ENCODE measurements at regions not wholly inside any gene's neighbourhood (a gene's known extent, or its start where the extent isn't known, plus 50 kb on each side); places are given as distances from the start of the nearest gene placed in this dataset.

DNA sequence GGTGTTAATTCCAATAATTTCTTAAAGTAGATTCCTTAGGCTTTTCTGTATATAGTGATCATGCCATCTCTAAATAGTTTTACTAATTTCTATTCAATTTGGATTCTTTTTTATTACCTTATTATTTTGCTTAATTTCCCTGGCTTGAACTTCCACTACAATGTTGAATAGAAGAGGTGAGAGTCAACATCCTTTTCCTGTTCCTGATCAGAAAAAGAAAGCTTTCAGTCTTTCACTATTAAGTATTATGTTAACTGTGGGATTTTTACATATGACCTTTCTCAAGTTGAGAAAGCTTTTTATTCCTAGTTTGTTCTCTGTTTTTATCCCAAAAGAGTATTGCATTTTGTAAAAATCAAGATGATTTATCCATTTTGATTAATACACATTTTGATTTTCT lies 574.5 kb upstream of the TLE4 start:
- no peak for TF ChIP-seq EZH2 (IDR thresholded peaks at IDR 0.05; ENCODE audit: borderline replicate concordance, low read depth, low read length, poor library complexity, severe bottlenecking)
- TF ChIP-seq, protein P1, sequence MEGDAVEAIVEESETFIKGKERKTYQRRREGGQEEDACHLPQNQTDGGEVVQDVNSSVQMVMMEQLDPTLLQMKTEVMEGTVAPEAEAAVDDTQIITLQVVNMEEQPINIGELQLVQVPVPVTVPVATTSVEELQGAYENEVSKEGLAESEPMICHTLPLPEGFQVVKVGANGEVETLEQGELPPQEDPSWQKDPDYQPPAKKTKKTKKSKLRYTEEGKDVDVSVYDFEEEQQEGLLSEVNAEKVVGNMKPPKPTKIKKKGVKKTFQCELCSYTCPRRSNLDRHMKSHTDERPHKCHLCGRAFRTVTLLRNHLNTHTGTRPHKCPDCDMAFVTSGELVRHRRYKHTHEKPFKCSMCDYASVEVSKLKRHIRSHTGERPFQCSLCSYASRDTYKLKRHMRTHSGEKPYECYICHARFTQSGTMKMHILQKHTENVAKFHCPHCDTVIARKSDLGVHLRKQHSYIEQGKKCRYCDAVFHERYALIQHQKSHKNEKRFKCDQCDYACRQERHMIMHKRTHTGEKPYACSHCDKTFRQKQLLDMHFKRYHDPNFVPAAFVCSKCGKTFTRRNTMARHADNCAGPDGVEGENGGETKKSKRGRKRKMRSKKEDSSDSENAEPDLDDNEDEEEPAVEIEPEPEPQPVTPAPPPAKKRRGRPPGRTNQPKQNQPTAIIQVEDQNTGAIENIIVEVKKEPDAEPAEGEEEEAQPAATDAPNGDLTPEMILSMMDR (conservative IDR thresholded peaks at IDR 0.05; ENCODE audit: low read depth, low read length): no peak

Measured in A673 (cell line).